Hepatocyte (in vitro differentiated cells): ENCODE measurements at regions not wholly inside any gene's neighbourhood (a gene's known extent, or its start where the extent isn't known, plus 50 kb on each side); places are given as distances from the start of the nearest gene placed in this dataset.

ENCODE experiments used
- CTCF ChIP-seq: fragments of 200-600 bp; sonication (generic); IDR thresholded peaks from 2 replicates; pipeline ENCODE4 v1.5.1; 2016; ENCODE audit warnings: antibody characterized with exemption, mild to moderate bottlenecking; ENCODE audit not compliant: poor library complexity
- EZH2 ChIP-seq: fragments of 200-600 bp; sonication (generic); IDR thresholded peaks from 2 replicates; pipeline ENCODE4 v1.6.1; 2016; ENCODE audit warnings: antibody characterized with exemption, mild to moderate bottlenecking, borderline replicate concordance

- TF ChIP-seq EZH2 = no peak
- TF ChIP-seq CTCF = no peak
These were observed 345.2 kb upstream of the SLC8A1 start for GRCh38 chr2:40797120-40797519.
